Activated T-cell treated with anti-CD3 and anti-CD28 coated beads, Interleukin-2, amount 50 U/mL, for 24 hours (primary cell): ENCODE measurements at regions not wholly inside any gene's neighbourhood (a gene's known extent, or its start where the extent isn't known, plus 50 kb on each side); places are given as distances from the start of the nearest gene placed in this dataset.

ENCODE experiments used
- DNase-seq: peaks from one replicate; pipeline ENCODE4 v3.0.0-alpha.2; 2020
- H3K27ac Mint-ChIP-seq: 2 replicates; pipeline ENCODE4 v1.8.0; 2020; ENCODE audit warnings: mild to moderate bottlenecking, mixed read lengths
- H3K27me3 Mint-ChIP-seq: 2 replicates; pipeline ENCODE4 v1.8.0; 2020; ENCODE audit warnings: mixed read lengths
- H3K36me3 Mint-ChIP-seq: 2 replicates; pipeline ENCODE4 v1.8.0; 2020; ENCODE audit warnings: low read depth, mixed read lengths
- H3K4me1 Mint-ChIP-seq: 2 replicates; pipeline ENCODE4 v1.8.0; 2020; ENCODE audit warnings: low read depth, mixed read lengths
- H3K4me3 Mint-ChIP-seq: 2 replicates; pipeline ENCODE4 v1.8.0; 2020; ENCODE audit warnings: mild to moderate bottlenecking, moderate library complexity, mixed read lengths
- H3K9me3 Mint-ChIP-seq: 2 replicates; pipeline ENCODE4 v1.8.0; 2020; ENCODE audit warnings: mixed read lengths

GRCh38 chr4:38213083-38213805, 253.0 kb downstream of the PTTG2 start:
- H3K4me1 Mint-ChIP-seq = no peaks in the 10 kb centered on the region
- no peak overlapping the region for H3K27ac Mint-ChIP-seq
- DNase-seq = no peak
- H3K27me3 Mint-ChIP-seq = no peaks in the 10 kb centered on the region
- H3K4me3 Mint-ChIP-seq = no peak overlapping the region
- no peaks in the 10 kb centered on the region for H3K36me3 Mint-ChIP-seq
- peaks cover 3% of the 10 kb centered on the region for H3K9me3 Mint-ChIP-seq

GRCh38 chr4:38222892-38223291, 262.7 kb downstream of the PTTG2 start:
- H3K27ac Mint-ChIP-seq = no peak overlapping the region
- H3K4me1 Mint-ChIP-seq = no peaks in the 10 kb centered on the region

GRCh38 chr4:38223306-38223705, 263.1 kb downstream of the PTTG2 start:
- Mint-ChIP-seq H3K4me1 (no peaks in the 10 kb centered on the region), H3K9me3 (no peaks in the 10 kb centered on the region), H3K4me3 (no peak overlapping the region), H3K27me3 (no peaks in the 10 kb centered on the region), H3K36me3 (no peaks in the 10 kb centered on the region), H3K27ac (no peak overlapping the region)
- no peak for DNase-seq

More at GRCh38 chr4:38222892-38223291, 262.7 kb downstream of the PTTG2 start:
- H3K4me3 Mint-ChIP-seq = no peak overlapping the region
- no peaks in the 10 kb centered on the region for H3K9me3 Mint-ChIP-seq
- no peaks in the 10 kb centered on the region for H3K27me3 Mint-ChIP-seq
- H3K36me3 Mint-ChIP-seq = no peaks in the 10 kb centered on the region
- no peak for DNase-seq

DNA sequence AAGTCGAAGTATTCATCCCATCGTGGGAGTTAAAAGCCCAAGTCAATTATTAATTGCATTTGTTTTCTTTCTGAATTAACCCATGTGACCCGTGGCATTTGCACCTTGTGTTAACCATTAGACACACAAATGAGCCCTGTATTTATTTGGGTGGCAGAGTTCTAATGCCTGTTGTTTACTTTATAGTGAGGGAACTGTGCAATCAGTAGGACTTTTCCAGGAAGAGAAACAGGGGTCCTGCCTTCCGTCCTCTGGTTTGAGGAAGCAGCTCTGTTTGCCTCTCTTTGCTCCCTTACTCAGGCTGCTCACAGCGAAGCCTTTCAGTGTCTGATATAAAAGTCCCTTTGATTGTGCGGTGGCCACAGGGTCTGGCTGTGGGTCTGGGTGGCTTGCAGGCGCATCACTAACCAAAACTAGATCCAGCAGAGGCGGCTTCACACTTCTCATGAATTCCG, 263.6 kb downstream of the PTTG2 start:
- Mint-ChIP-seq H3K9me3 (no peaks in the 10 kb centered on the region), H3K4me1 (no peaks in the 10 kb centered on the region), H3K27ac (no peak overlapping the region), H3K27me3 (no peaks in the 10 kb centered on the region), H3K36me3 (no peaks in the 10 kb centered on the region), H3K4me3 (no peak overlapping the region)
- DNase-seq = no peak

DNA sequence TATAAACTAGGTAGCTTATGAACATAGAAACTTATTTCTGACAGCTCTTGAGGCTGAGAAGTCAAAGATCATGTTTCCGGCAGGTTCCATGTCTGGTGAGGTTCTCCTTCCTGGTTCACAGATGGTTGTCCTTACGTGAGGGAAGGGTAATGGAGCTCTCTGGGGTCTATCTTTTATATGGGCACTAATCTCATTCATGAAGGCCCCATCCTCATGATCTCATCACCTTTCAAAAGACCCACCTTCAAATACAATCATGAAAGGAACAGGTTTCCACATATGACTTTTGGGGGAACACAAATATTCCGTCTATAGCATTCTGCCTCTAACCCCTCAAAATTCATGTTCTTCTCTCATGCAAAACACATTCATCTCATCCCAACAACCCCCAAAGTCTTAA, 264.7 kb downstream of the PTTG2 start:
- Mint-ChIP-seq H3K4me1 (no peaks in the 10 kb centered on the region), H3K36me3 (no peaks in the 10 kb centered on the region), H3K4me3 (no peak overlapping the region), H3K27ac (no peak overlapping the region), H3K9me3 (no peaks in the 10 kb centered on the region), H3K27me3 (no peaks in the 10 kb centered on the region)
- no peak for DNase-seq

DNA sequence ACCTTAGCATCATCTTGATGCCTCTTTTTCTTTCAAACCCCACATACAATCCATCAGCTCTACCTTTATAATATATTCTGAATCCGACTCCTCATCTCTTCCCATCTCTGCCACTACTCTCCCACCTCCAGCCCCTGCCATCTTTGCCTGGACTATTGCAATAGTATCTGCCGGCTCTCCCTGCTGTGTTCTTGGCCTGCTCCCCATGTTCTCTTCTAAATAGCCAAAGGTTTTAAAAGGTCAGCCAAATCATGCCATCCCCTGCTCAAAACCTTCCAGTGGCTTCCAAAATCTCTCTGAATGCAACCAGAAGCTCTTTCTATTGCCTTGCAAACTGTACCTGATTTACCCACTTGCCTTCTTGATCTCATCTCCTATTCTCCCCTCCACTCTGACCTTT, 266.0 kb downstream of the PTTG2 start:
- H3K27me3 Mint-ChIP-seq = no peaks in the 10 kb centered on the region
- H3K4me1 Mint-ChIP-seq = no peaks in the 10 kb centered on the region
- no peak for DNase-seq
- no peaks in the 10 kb centered on the region for H3K9me3 Mint-ChIP-seq
- no peaks in the 10 kb centered on the region for H3K36me3 Mint-ChIP-seq
- no peak overlapping the region for H3K27ac Mint-ChIP-seq
- H3K4me3 Mint-ChIP-seq = no peak overlapping the region

DNA sequence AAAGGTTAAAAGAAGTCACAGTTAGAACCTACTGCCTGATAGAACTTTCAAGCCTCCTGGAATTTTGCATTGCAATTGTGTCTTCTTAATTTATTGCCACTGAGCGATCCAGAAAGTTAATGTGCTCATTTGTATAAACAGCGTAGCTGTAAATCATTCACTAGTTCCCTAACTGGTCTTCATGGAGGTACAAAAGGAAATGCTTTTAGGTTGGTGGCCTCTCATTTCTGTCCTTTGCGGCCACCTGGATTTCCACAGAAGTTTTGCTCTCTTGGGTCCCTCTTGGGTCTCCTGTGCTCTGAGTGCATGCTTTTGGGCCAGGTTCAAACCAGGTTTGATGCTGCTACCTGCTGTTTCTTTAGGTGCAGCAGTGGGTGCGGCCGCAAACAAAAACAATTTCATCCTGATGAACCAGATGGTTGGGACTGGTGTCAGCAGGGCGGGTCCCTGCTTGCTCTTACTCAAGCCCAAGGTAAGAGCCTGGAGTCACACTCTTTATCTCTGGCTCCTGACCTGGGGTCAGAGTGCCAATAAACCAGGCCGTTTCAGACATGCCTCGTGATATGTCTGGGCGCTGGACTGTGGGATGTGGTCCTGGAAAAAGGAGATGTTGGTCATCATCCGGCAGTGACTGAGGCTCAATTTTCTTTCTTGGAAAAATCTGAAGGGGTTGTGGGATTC, 270.1 kb downstream of the PTTG2 start:
- H3K9me3 Mint-ChIP-seq = no peaks in the 10 kb centered on the region
- H3K4me1 Mint-ChIP-seq = peaks cover 6% of the 10 kb centered on the region
- no peaks in the 10 kb centered on the region for H3K36me3 Mint-ChIP-seq
- no peak for DNase-seq
- no peak overlapping the region for H3K4me3 Mint-ChIP-seq
- no peak overlapping the region for H3K27ac Mint-ChIP-seq
- H3K27me3 Mint-ChIP-seq = no peaks in the 10 kb centered on the region

- DNase-seq = no peak
- Mint-ChIP-seq H3K36me3 (no peaks in the 10 kb centered on the region), H3K27ac (no peak overlapping the region), H3K9me3 (no peaks in the 10 kb centered on the region), H3K27me3 (no peaks in the 10 kb centered on the region), H3K4me3 (no peak overlapping the region), H3K4me1 (peaks cover 6% of the 10 kb centered on the region)
Observed at GRCh38 chr4:38230821-38231563, 270.8 kb downstream of the PTTG2 start.

- Mint-ChIP-seq H3K4me1 (peaks cover 6% of the 10 kb centered on the region), H3K27ac (no peak overlapping the region), H3K27me3 (no peaks in the 10 kb centered on the region), H3K4me3 (no peak overlapping the region), H3K9me3 (no peaks in the 10 kb centered on the region), H3K36me3 (no peaks in the 10 kb centered on the region)
- no peak for DNase-seq
Observed at GRCh38 chr4:38231626-38232025, 271.4 kb downstream of the PTTG2 start.

- Mint-ChIP-seq H3K27ac (no peak overlapping the region), H3K9me3 (no peaks in the 10 kb centered on the region), H3K36me3 (no peaks in the 10 kb centered on the region), H3K4me3 (no peak overlapping the region), H3K27me3 (no peaks in the 10 kb centered on the region), H3K4me1 (peaks cover 8% of the 10 kb centered on the region)
- no peak for DNase-seq
Observed at GRCh38 chr4:38232741-38233140, 272.5 kb downstream of the PTTG2 start.

DNA sequence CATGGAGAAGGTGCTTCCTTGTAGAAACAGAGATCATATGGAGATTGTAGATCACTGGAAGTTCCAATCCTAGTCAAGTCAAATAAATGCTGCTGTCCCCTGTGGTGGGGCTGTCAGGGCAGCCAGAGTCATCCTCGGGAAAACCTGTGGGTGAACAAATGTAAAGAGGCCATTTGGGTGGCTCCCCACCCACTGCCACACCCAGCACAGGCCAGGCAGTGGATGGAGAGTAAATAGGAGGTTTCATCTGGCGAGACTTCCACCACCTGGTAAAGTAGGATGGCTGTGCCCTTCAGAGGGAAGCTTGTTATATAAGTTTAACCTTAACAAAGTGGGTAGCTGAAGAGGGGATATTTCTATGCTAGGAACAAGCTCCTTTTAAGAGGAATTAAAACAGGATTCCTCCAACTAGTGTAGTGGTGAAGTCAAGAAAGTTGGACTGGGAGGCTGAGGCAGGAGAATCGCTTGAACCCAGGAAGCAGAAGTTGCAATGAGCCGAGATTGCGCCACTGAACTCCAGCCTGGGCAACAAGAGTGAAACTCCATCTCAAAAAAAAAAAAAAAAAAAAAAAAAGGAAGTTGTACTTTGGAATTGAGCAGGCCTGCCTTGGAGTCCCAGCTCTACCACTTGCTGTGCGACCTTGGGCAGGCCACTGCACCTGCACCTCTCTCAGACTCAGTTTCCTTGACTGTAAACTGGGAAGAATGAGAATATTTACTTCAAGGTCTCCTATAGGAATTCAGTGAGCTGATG, 273.7 kb downstream of the PTTG2 start:
- Mint-ChIP-seq H3K36me3 (no peaks in the 10 kb centered on the region), H3K27me3 (no peaks in the 10 kb centered on the region), H3K27ac (no peak overlapping the region), H3K4me1 (peaks cover 8% of the 10 kb centered on the region), H3K4me3 (no peak overlapping the region), H3K9me3 (no peaks in the 10 kb centered on the region)
- no peak for DNase-seq

- Mint-ChIP-seq H3K9me3 (no peaks in the 10 kb centered on the region), H3K4me1 (peaks cover 8% of the 10 kb centered on the region), H3K4me3 (no peak overlapping the region), H3K27ac (no peak overlapping the region), H3K27me3 (no peaks in the 10 kb centered on the region), H3K36me3 (no peaks in the 10 kb centered on the region)
- no peak for DNase-seq
Observed at GRCh38 chr4:38235354-38235753, 275.2 kb downstream of the PTTG2 start.

DNA sequence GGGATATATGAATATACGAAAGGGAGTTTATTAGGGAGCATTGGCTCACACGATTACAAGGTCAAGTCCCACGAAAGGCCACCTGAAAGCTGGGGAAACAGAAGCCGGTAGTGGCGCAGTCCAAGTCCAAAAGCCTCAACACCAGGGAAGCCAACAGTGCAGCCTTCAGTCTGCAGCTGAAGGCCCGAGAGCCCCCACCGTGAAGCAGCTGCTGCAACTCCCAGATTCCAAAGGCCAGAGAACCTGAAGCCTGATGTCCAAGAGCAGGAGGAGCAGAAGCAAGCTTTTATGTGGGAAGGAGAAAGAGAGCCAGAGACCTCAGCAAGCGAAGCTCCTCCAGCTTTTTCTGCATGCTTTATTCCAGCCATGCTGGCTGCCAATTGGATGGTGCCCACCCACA, 275.8 kb downstream of the PTTG2 start:
- Mint-ChIP-seq H3K27me3 (no peaks in the 10 kb centered on the region), H3K9me3 (no peaks in the 10 kb centered on the region), H3K27ac (no peak overlapping the region), H3K36me3 (no peaks in the 10 kb centered on the region), H3K4me1 (peaks cover 8% of the 10 kb centered on the region), H3K4me3 (no peak overlapping the region)
- no peak for DNase-seq

DNA sequence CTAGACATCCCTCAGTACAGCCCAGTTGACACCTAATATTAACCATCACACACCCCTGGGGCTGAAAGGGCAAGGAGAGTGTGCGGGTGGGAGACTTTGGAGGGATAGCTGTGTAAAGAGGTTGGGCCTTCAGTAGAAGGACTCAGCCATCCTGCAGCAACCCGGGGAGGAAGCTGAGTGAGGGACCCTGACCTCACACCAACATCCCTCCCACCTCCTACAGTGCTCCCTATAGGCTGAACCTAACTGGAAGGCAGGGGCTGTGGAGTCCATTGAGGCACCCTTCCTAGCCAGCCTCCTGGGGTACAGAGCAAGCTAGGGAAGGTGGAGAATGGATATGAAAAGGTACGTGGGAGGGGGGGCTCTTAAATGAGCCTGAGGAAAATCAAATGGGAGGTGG, 276.3 kb downstream of the PTTG2 start:
- Mint-ChIP-seq H3K36me3 (no peaks in the 10 kb centered on the region), H3K9me3 (no peaks in the 10 kb centered on the region), H3K4me1 (peaks cover 8% of the 10 kb centered on the region), H3K27me3 (no peaks in the 10 kb centered on the region), H3K4me3 (no peak overlapping the region), H3K27ac (no peak overlapping the region)
- no peak for DNase-seq
